ENCODE measurements at regions not wholly inside any gene's neighbourhood (a gene's known extent, or its start where the extent isn't known, plus 50 kb on each side); places are given as distances from the start of the nearest gene placed in this dataset.

- H3K27ac ChIP-seq (ENCODE audit: control insufficient read depth, insufficient read depth, low read length), result no peak overlapping the region
- FAIRE-seq, result no peak
Observed at GRCh38 chr2:49719241-49719640, 564.9 kb upstream of the FSHR start.

GRCh38 chr2:49715597-49715996 lies 561.3 kb upstream of the FSHR start:
- Histone ChIP-seq H3K79me2 (ENCODE audit: control insufficient read depth, insufficient read depth, low read length) (no peaks in the 10 kb centered on the region), H3K9ac (ENCODE audit: control insufficient read depth, extremely low read depth, insufficient read depth, low read length) (no peak overlapping the region), H2AFZ (ENCODE audit: control insufficient read depth, low read length) (no peak overlapping the region), H3K9me1 (ENCODE audit: control insufficient read depth, extremely low read depth, insufficient read depth, low read length) (no peaks in the 10 kb centered on the region), H3K36me3 (ENCODE audit: control insufficient read depth in 2 of 2, extremely low read depth in 1 of 2, insufficient read depth in 2 of 2, low read length in 2 of 2) (no peaks in the 10 kb centered on the region), H3K27ac (ENCODE audit: control insufficient read depth, insufficient read depth, low read length) (no peak overlapping the region), H4K20me1 (ENCODE audit: control insufficient read depth, extremely low read depth, insufficient read depth, low read length) (no peaks in the 10 kb centered on the region), H3K27me3 (ENCODE audit: control insufficient read depth, extremely low read depth, insufficient read depth, low read length) (no peaks in the 10 kb centered on the region), H3K4me3 (ENCODE audit: control insufficient read depth in 2 of 3, extremely low read depth in 1 of 3, insufficient read depth in 2 of 3, low read depth in 1 of 3, low read length in 3 of 3) (no peak overlapping the region), H3K9me3 (ENCODE audit: control insufficient read depth, low read depth, low read length) (no peaks in the 10 kb centered on the region), H3K4me2 (ENCODE audit: control insufficient read depth, extremely low read depth, insufficient read depth, low read depth, low read length) (no peak overlapping the region), H3K4me1 (ENCODE audit: control insufficient read depth, extremely low read depth, insufficient read depth, low read length) (no peaks in the 10 kb centered on the region)
- FAIRE-seq, result no peak
- dilution Hi-C loops (cut with MboI; ENCODE audit: extremely low pct_ligation_motif_present, low sequenced_read_pairs), result no loop called here
- no peak for TF ChIP-seq EZH2 (IDR thresholded peaks at IDR 0.05; ENCODE audit: low read length)
- no peak for TF ChIP-seq CTCF (optimal IDR thresholded peaks at IDR 0.05 in 1 of 3, IDR thresholded peaks at IDR 0.05 in 1 of 3, conservative IDR thresholded peaks at IDR 0.05 in 1 of 3; ENCODE audit: extremely low read depth in 1 of 3, insufficient read depth in 2 of 3, low read length in 3 of 3)
- no peak for DNase-seq (ENCODE audit: low read depth, low spot score)

More at GRCh38 chr2:49719241-49719640, 564.9 kb upstream of the FSHR start:
- Histone ChIP-seq H3K4me2 (ENCODE audit: control insufficient read depth, extremely low read depth, insufficient read depth, low read depth, low read length) (no peak overlapping the region), H2AFZ (ENCODE audit: control insufficient read depth, low read length) (no peak overlapping the region), H3K27me3 (ENCODE audit: control insufficient read depth, extremely low read depth, insufficient read depth, low read length) (no peaks in the 10 kb centered on the region), H3K9ac (ENCODE audit: control insufficient read depth, extremely low read depth, insufficient read depth, low read length) (no peak overlapping the region), H3K9me3 (ENCODE audit: control insufficient read depth, low read depth, low read length) (no peaks in the 10 kb centered on the region), H3K9me1 (ENCODE audit: control insufficient read depth, extremely low read depth, insufficient read depth, low read length) (no peaks in the 10 kb centered on the region), H3K4me3 (ENCODE audit: control insufficient read depth in 2 of 3, extremely low read depth in 1 of 3, insufficient read depth in 2 of 3, low read depth in 1 of 3, low read length in 3 of 3) (no peak overlapping the region), H3K79me2 (ENCODE audit: control insufficient read depth, insufficient read depth, low read length) (no peaks in the 10 kb centered on the region), H3K4me1 (ENCODE audit: control insufficient read depth, extremely low read depth, insufficient read depth, low read length) (no peaks in the 10 kb centered on the region), H4K20me1 (ENCODE audit: control insufficient read depth, extremely low read depth, insufficient read depth, low read length) (no peaks in the 10 kb centered on the region), H3K36me3 (ENCODE audit: control insufficient read depth in 2 of 2, extremely low read depth in 1 of 2, insufficient read depth in 2 of 2, low read length in 2 of 2) (no peaks in the 10 kb centered on the region)
- TF ChIP-seq EZH2 (IDR thresholded peaks at IDR 0.05; ENCODE audit: low read length) (no peak), CTCF (optimal IDR thresholded peaks at IDR 0.05 in 1 of 3, IDR thresholded peaks at IDR 0.05 in 1 of 3, conservative IDR thresholded peaks at IDR 0.05 in 1 of 3; ENCODE audit: extremely low read depth in 1 of 3, insufficient read depth in 2 of 3, low read length in 3 of 3) (no peak)
- dilution Hi-C loops (cut with MboI; ENCODE audit: extremely low pct_ligation_motif_present, low sequenced_read_pairs), result no loop called here
- no peak for DNase-seq (ENCODE audit: low read depth, low spot score)
